HG03097 (cell line): ENCODE measurements at regions not wholly inside any gene's neighbourhood (a gene's known extent, or its start where the extent isn't known, plus 50 kb on each side); places are given as distances from the start of the nearest gene placed in this dataset.

Experiments
- ATAC-seq: cut with Tn5 transposase; IDR thresholded peaks from one replicate; pipeline ENCODE4 v1.9.1; 2021; ENCODE audit not compliant: unreplicated experiment, low FRiP score

DNA sequence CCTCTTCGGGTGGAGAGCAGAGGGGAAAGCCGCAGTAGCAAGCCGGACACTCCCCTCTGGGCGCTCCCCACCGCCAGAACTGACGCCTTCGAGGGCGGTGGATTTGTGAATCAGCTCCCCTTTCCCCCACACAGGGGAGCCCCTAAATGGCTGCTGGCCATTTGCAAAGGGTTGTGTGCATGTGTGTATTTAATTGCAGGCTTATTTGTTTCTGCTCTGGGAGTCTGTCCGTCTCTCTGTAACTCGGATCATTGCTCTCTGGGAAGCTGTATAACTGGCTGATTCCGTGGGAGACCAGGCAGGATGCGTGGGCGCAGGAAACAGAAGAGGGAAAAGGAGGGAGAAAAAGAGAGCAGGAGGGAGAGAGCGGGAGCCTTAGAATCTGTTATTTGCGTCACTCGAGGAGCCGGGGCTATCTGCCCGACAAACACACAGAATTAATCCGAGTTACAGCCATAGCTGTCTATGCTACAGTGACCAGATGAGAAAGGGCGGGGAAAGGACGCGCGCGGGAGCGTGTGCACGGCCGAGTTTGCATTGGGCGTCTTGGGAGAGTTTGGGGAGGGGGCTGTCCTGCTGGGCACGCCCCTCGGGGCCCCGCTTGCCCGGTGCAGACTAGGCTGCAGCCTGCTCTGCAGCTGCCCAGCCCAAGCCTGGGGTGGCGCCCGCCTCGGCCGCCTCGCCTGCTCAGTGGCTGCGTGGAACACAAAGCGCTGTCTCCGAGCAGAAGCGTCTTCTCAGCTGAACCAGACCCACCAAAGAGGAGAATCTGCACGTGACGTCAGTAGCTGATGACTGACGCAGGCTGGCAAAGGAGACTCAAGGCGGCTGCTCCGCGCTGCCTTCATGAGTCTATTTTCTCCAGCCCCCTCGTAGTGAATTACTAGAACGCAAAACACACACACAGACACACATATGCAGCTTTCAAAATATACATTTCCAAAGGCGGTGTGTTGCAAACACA, 105.3 kb upstream of the HSD17B12 start:
- no peak for ATAC-seq

- no peak for ATAC-seq
Measured at GRCh38 chr11:43575913-43576310, 104.6 kb upstream of the HSD17B12 start.

DNA sequence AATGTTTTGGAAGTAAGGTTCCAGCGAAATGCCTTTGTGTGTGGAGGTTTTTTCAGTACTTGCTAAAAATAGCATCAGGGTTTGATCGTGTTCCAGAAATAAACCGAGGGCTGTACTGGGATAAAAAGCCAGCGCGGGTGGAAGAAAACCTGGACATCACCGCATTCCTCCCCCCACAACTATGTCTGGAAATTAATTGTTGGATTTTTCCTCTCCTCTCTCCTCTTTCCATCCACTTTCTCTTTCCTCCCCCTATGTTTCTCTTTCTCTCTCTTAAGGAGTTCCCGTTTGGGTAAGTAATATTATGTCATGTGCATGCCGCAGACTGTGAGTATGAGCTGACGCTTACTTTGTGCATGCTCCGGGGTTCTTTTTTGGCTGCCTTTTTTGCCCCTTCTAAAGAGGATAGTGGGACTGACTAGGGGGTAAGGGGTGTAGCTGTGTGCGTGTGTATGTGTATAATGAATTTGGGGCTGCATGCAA, 104.2 kb upstream of the HSD17B12 start:
- no peak for ATAC-seq

DNA sequence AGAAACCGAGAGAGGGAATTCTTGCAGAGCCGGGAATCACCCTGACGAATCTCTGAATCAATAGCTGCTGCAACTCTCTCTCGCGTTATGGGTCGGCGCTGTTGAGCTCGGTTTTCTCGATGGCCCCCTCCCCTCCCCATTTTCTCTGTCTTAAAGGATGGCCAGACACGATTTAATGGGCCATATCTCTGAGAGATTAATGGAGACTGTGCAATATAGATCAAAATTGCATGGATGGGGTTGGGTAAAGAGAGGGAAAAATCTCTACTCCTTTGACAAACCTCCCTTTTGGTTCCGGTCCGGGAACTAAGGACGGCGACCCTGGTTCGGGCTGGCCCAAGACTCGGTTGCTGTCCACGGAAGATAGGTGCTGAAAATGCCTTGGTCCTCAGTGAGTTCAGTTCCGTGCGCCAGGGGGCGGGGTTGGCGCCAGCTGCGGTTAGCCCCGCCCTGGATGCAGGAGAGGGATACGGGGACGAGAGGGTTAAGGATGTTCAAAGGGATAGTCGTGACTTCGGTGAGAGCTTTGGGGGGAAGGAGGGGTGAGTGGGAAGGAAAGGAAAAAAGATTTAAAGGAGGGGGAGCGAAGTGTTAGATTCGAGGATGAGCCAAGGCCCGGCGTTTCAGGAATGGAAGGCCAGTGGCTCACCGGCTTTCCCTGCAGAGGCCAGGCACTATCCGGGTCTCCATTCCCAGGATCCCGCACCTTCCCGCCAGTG, 103.6 kb upstream of the HSD17B12 start:
- ATAC-seq: no peak

- ATAC-seq: no peak
Measured at GRCh38 chr11:43577566-43578264, 102.8 kb upstream of the HSD17B12 start.

GRCh38 chr11:43578346-43579170, 102.0 kb upstream of the HSD17B12 start:
- ATAC-seq: no peak

GRCh38 chr11:43579171-43579918, 101.2 kb upstream of the HSD17B12 start:
- no peak for ATAC-seq

DNA sequence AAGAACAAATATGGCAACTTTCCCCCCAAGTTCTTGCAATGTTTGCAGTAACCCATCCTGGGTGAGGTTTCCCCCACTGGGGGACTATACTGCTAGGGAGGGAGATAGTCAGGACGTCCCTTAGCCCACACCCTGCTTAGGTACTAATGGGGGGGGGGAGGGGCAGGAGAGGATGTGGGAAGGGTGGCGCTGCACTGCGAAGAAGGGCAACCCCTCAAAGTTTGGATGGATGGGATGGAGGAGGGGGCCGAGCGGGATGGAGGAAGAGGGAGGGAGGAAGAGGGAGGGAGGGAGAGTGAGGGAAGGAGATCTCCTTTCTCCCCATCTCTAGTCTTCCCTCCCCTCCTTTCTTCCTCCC, 100.6 kb upstream of the HSD17B12 start:
- no peak for ATAC-seq

- ATAC-seq: no peak
Measured at GRCh38 chr11:43580735-43581369, 99.7 kb upstream of the HSD17B12 start.

DNA sequence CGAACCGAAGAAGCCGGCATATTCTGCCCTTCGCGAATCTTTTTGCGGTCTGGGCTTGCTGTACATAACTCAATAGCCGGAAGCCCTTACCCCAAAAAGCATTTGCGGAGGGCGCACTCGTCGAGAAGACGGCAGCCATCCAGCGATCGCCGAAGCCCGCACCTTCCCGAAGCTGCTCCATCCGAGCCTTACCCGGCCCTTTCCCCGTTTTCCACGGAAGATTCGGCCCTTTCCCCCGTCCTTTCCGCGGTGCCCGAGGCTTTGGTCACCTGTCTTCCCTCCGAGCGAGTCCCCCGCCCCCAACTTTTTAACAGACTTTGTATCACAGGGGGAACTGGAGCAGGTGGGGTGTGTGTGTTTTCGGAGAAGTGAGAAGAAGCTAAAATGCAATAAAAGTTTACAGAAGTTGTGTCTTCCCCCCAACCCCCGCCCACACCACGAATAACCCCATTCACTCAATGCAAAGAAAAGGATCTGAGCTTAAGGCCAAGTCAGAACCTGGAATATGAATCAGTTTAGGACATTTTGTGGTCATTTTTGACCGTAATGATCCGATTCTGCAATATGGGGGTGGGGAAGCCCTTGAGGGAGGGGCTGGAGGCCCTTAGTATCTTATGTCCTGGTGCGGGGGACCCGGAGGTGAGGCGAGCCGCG, 99.0 kb upstream of the HSD17B12 start:
- ATAC-seq: no peak

GRCh38 chr11:43582024-43582862, 98.3 kb upstream of the HSD17B12 start:
- no peak for ATAC-seq

DNA sequence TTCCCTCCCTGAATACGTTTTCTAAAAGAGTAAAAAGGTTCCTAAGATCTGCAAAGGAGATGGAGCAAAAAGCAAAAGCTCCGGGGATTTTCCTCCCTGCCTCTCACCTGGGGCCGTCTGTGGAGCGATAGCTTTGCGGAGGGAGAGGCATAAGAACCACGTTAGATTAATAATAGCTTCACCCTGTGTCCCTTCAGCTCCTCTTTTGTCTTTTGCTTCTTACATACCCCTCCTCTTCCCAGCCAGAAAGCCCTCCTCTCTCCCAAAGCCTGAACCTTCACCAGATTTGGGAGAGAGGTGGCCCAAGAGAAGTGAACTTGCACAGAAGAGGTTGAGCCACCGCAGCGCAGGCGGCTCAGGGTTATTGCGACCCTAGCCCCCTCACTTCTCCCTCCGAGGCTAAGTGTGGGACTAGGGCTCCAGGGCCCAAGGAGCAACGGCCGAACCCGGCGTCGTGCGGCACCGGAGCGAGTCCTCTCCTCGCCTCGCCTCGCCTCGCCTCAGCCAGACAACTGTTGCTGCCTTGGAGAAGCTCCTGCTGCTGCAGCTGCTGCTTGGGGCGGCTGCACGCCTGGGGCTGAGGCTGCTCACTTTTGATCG, 97.6 kb upstream of the HSD17B12 start:
- ATAC-seq: no peak

GRCh38 chr11:43583548-43583947, 97.0 kb upstream of the HSD17B12 start:
- ATAC-seq: no peak

GRCh38 chr11:43585877-43586608, 94.5 kb upstream of the HSD17B12 start:
- no peak for ATAC-seq

DNA sequence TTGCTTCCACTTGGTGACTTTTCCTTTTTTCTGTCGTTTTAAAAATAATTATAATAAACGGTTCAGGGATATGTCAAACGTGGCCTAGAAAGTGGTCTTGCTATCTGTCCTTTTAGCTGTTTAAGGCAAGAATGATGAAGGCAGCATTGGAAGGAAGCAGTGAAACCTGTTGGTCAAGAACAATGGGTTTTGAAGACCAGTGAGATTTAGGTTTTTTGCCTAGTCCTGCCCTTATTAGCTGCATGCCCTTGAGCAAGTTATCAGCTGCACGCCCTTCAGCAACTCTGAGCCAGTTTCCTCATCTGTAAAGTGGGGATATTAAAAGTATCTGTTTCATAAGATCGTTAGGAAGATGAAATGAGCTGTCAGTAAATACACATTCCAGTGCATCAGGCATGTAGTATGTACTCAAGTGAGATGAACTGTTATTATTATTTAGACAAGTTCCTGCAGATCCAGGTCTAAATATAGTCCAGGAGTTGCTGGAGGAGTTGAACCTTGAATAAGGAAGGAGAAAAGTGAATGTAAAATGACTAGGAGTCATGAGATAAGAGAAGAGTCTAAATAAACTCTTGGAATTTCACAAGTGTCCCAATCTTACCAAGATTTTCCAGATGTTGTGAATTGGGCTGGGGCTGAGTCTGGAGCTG, 90.8 kb upstream of the HSD17B12 start:
- no peak for ATAC-seq

GRCh38 chr11:43601511-43601910, 79.0 kb upstream of the HSD17B12 start:
- ATAC-seq: no peak
